SHP77 (cell line): ENCODE measurements at regions not wholly inside any gene's neighbourhood (a gene's known extent, or its start where the extent isn't known, plus 50 kb on each side); places are given as distances from the start of the nearest gene placed in this dataset.
"Not testable (repeated sequence)": the region's sequence is repeated elsewhere in the genome, so short reads cannot be mapped to it uniquely, and the experiment has no call there.

ENCODE experiments used
- DNase-seq, 2 experiments: peaks; one replicate each; lab custom pipeline; 2025; lab: John Stamatoyannopoulos, UW

DNA sequence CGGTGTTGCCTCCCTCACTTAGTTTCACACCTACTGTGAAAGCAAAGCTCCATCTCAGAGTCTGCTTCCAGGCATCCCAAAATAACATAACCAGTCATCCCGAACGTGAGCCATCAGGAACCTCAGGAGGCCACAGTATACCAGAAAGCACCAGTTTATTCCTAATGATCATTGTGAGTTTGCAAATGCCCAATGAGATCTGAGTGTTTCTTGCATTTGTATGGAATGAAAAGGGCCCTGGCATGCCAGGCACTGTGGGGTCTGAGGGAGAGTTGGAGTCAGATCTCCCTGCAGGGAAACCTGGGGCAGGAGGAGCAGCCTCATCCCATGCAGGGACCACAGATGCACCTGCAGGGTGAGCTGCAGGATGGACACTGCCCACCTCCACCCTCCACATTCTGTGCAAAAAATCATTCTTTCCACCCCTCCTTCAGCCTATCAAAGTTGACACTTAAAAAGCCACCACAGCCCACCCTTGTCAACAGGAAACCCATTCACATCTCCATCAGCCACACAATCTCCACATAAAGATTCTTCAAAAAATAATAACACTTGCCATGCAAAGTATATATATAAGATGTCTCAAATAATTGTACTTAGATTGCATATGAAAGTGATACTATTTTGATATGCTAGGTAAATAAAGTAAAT, 112.3 kb downstream of the GGTLC2 start:
- DNase-seq: not testable (repeated sequence)

GRCh38 chr22:22758101-22758807, 113.8 kb downstream of the GGTLC2 start:
- not testable (repeated sequence) for DNase-seq

- DNase-seq: no peak
These were observed 115.0 kb downstream of the GGTLC2 start for GRCh38 chr22:22759371-22759770.

DNA sequence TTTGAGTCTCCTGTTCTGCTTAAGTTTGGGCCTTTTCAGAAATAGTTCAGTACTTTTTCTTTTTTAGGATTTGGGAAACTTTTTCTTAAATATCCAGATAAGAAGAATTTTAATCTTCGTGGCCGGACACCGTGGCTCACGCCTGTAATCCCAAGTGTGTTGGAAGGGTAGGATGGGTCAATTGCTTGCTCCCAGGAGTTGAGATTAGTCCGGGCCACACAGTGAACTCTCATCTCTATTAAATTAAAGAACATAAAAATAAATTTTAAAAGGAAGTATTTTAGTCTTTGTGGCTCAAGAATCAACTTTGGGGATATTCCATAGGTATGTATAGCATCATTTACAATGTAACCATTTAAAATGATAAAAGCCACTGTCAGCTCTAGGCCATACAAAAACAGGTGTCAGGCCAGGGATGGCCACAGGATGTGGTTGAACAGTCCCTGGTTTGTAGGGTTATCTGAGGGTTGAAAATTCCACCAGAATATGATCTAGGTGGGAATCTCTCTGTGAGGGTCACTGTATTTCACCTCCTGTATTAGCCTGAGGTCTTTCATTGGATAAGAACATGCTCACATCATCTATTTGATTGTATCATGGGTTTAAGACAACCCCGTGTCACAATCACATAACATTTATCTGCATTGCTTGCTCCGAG, 115.6 kb downstream of the GGTLC2 start:
- no peak for DNase-seq

GRCh38 chr22:22761606-22761962, 117.2 kb downstream of the GGTLC2 start:
- DNase-seq: no peak

DNA sequence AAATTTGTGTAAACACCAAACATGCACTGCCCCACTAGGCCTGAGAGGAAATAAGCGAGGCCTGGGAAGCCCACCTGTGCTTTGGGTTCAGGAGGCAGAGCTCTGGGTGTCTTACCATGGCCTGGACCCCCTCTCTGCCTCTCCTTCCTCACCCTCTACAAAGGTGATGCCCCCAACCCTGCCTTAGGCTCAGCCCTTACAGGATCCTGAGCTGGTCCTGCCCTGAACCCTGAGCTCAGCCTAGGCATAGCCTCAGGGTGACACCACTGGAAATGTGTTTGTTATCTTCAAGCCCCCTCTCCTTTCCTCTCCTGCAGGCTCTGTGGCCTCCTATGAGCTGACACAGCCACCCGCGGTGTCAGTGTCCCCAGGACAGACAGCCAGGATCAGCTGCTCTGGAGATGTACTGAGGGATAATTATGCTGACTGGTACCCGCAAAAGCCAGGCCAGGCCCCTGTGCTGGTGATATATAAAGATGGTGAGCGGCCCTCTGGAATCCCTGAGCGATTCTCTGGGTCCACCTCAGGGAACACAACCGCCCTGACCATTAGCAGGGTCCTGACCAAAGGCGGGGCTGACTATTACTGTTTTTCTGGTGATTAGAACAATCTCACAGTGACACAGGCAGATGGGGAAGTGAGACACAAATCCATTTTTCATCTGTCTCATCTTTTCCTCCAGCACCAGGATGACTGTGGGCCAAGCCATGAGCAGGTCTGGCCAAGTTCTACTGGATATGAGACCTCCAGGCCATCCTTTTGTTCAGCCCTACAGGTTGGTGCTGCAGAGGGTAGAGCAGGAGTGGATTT, 117.8 kb downstream of the GGTLC2 start:
- no peak for DNase-seq

- DNase-seq: no peak
These were observed 119.1 kb downstream of the GGTLC2 start for GRCh38 chr22:22763512-22763911.

DNA sequence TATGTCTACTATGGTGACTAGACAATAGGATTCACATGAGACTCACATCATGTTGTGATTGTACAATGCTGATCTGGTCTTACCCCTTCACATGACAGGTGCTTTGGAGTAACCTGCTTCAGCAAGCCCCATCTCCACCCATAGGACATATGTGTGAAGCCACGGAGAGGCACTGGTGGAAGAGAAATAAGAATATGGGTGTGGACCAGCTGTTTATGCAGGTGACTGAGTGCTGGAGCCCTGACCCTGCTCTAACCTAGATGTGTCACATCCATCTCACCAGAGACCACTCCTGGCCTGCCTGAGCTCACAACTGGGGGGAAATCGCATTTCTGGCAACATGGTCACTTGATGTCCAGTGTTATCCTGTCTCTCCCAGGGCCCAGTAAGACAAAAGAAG, 119.7 kb downstream of the GGTLC2 start:
- DNase-seq: no peak

- DNase-seq: peak in 1 of 2 experiments; percentile 4
These were observed 119.6 kb upstream of the IGLL5 start for GRCh38 chr22:22767876-22768602.

DNA sequence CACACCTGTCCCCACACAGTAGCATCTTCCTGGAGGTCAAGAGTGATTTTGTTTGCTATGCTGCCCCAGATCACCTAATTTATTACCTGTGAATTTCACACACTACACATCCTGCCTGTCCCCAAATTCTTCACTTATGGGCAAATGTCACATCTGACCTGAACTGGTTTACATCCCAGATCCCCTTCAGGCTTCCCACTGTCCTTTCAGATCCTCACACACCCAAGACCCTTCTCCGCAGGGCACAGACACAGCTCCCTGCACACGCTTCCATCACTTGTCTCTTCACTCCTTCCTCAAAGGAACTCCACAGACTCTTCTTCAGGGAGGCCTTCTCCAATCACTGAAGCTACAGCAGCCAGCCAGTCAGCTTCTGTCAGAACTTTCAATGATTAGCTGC, 118.7 kb upstream of the IGLL5 start:
- DNase-seq: no peak

- no peak for DNase-seq
These were observed 118.0 kb upstream of the IGLL5 start for GRCh38 chr22:22769434-22770279.

GRCh38 chr22:22770280-22770871, 117.2 kb upstream of the IGLL5 start:
- DNase-seq: peak; percentile 8 to 32

DNA sequence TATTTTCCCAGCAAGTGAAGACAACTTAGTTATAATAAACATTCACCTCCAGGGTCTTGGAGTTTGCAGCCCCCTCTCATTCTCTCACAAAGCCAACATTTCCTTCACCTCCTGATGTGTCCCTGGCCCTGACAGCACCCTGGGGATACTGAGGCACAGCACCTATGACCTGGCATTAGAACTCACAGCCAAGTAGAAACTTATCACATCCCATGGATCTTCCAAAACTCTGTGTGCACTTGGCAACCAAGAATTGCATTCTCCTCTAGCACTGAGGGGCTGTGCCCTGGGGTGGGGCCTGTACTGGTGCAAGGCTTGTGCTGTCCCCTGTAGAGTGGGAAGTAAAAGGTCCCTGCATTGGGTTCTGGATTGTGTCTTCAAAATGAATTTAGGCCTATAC, 116.7 kb upstream of the IGLL5 start:
- no peak for DNase-seq

DNA sequence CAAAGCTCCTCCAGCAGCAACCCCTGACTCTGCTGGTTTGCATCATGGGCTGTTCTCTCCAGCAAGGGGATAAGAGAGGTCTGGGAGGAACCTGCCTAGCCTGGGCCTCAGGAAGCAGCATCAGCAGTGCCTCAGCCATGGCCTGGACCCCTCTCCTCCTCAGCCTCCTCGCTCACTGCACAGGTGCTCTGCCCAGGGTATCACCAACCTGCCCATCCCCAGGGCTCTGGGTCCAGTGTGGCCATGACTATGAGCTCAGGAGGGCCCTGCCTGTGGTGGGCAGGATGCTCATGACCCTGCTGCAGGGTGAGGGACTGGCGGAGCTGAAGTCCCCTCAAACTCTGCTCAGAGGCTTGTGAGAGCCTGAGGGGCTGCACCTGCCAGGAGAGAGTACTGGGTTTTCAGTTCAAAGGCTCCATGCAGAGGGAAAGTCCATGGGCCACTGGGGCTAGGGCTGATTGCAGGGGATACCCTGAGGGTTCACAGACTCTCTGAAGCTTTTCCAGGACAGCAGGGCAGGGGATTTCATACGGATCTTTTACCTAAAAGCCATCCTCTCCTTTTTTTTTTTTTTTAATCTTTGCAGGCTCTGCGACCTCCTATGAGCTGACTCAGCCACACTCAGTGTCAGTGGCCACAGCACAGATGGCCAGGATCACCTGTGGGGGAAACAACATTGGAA, 115.8 kb upstream of the IGLL5 start:
- DNase-seq: no peak

- no peak for DNase-seq
These were observed 115.2 kb upstream of the IGLL5 start for GRCh38 chr22:22772396-22772795.

- no peak for DNase-seq
These were observed 114.7 kb upstream of the IGLL5 start for GRCh38 chr22:22772883-22773282.

GRCh38 chr22:22773427-22773826, 114.2 kb upstream of the IGLL5 start:
- no peak for DNase-seq

- no peak for DNase-seq
These were observed 113.5 kb upstream of the IGLL5 start for GRCh38 chr22:22773979-22774604.

GRCh38 chr22:22774762-22775161, 112.9 kb upstream of the IGLL5 start:
- DNase-seq: not testable (repeated sequence)
